BJ (cell line): ENCODE measurements at regions not wholly inside any gene's neighbourhood (a gene's known extent, or its start where the extent isn't known, plus 50 kb on each side); places are given as distances from the start of the nearest gene placed in this dataset.
A peak's percentile ranks its signal among the peaks of the same experiment; 100 is the strongest.
"Not testable (repeated sequence)": the region's sequence is repeated elsewhere in the genome, so short reads cannot be mapped to it uniquely, and the experiment has no call there.

Experiments used
- CTCF ChIA-PET: fragments of 350-600 bp; formaldehyde crosslinking; extraction: SDS; loops from one replicate; lab custom pipeline; 2021; ENCODE audit warnings: antibody characterized with exemption, inconsistent platforms; lab: Yijun Ruan, JAX
- POLR2A ChIA-PET: fragments of 300-600 bp; sonication (Branson Sonifier 250); formaldehyde crosslinking; extraction: SDS; loops from one replicate; lab custom pipeline; 2021; ENCODE audit warnings: antibody characterized with exemption; lab: Charles Lee
- DNase-seq: peaks from one replicate; pipeline ENCODE4 v3.0.0-alpha.2; 2011; ENCODE audit warnings: low read depth
- H3K27me3 ChIP-seq: 2 replicates; pipeline ENCODE4 v1.6.0; 2011; ENCODE audit warnings: low read length; ENCODE audit not compliant: control insufficient read depth, insufficient read depth
- H3K36me3 ChIP-seq: 2 replicates; pipeline ENCODE4 v1.5.1; 2011; ENCODE audit warnings: low read length; ENCODE audit not compliant: control insufficient read depth, insufficient read depth
- H3K4me3 ChIP-seq: 2 replicates; pipeline ENCODE4 v1.5.1; 2011; ENCODE audit warnings: low read depth, mild to moderate bottlenecking, control low read depth, low read length
- TF ChIP-seq, protein P1 (sequence below): IDR thresholded peaks from 2 replicates; pipeline ENCODE4 v1.5.1; 2011; ENCODE audit warnings: low read depth, mild to moderate bottlenecking, control low read depth, inconsistent platforms, low read length, moderate library complexity; ENCODE audit not compliant: insufficient read depth

- Histone ChIP-seq H3K27me3 (peaks cover 2% of the 10 kb centered on the region; the same call in 1 of the 2 replicates), H3K4me3 (no peak overlapping the region), H3K36me3 (no peaks in the 10 kb centered on the region)
- ChIA-PET POLR2A (no interaction called here), CTCF (interaction anchor here (0.6 to 7.4 kb wide), 25 partner anchors 8 to 911 kb away, joined by 3 to 61 read pairs (median 3); no protein-coding TSS in a partner anchor)
- DNase-seq, result no peak
- TF ChIP-seq, protein P1, sequence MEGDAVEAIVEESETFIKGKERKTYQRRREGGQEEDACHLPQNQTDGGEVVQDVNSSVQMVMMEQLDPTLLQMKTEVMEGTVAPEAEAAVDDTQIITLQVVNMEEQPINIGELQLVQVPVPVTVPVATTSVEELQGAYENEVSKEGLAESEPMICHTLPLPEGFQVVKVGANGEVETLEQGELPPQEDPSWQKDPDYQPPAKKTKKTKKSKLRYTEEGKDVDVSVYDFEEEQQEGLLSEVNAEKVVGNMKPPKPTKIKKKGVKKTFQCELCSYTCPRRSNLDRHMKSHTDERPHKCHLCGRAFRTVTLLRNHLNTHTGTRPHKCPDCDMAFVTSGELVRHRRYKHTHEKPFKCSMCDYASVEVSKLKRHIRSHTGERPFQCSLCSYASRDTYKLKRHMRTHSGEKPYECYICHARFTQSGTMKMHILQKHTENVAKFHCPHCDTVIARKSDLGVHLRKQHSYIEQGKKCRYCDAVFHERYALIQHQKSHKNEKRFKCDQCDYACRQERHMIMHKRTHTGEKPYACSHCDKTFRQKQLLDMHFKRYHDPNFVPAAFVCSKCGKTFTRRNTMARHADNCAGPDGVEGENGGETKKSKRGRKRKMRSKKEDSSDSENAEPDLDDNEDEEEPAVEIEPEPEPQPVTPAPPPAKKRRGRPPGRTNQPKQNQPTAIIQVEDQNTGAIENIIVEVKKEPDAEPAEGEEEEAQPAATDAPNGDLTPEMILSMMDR, result no peak
Measured at GRCh38 chr5:15106530-15107283, 235.1 kb upstream of the ANKH start.

GRCh38 chr5:15105799-15106393 lies 234.3 kb upstream of the ANKH start:
- peaks cover 2% of the 10 kb centered on the region; the same call in 1 of the 2 replicates for H3K27me3 ChIP-seq
- CTCF ChIA-PET, result interaction anchor here (0.6 to 7.4 kb wide), 26 partner anchors 9 to 904 kb away, joined by 3 to 61 read pairs (median 3); no protein-coding TSS in a partner anchor
- no peak overlapping the region for H3K4me3 ChIP-seq
- POLR2A ChIA-PET, result no interaction called here
- H3K36me3 ChIP-seq, result no peaks in the 10 kb centered on the region
- TF ChIP-seq, protein P1, result peak; percentile 86
- no peak for DNase-seq

GRCh38 chr5:15103864-15104263 lies 232.3 kb upstream of the ANKH start:
- peaks cover 2% of the 10 kb centered on the region; the same call in 1 of the 2 replicates for H3K27me3 ChIP-seq
- H3K36me3 ChIP-seq, result no peaks in the 10 kb centered on the region
- POLR2A ChIA-PET, result no interaction called here
- H3K4me3 ChIP-seq, result no peak overlapping the region
- no peak for DNase-seq
- TF ChIP-seq, protein P1, result no peak
- CTCF ChIA-PET, result interaction anchor here (0.5 to 7.4 kb wide), 2 partner anchors 88 to 891 kb away, joined by 3 to 61 read pairs; no protein-coding TSS in a partner anchor

- no peak for DNase-seq
- POLR2A ChIA-PET, result no interaction called here
- Histone ChIP-seq H3K36me3 (no peaks in the 10 kb centered on the region), H3K4me3 (no peak overlapping the region), H3K27me3 (peaks cover 2% of the 10 kb centered on the region; the same call in 1 of the 2 replicates)
- TF ChIP-seq, protein P1, result no peak
- CTCF ChIA-PET, result interaction anchor here (0.5 to 7.4 kb wide), 3 partner anchors 89 to 902 kb away, joined by 3 to 61 read pairs (median 3); no protein-coding TSS in a partner anchor
Measured at GRCh38 chr5:15103130-15103529, 231.6 kb upstream of the ANKH start.

GRCh38 chr5:15097552-15097951 lies 226.0 kb upstream of the ANKH start:
- TF ChIP-seq, protein P1, result no peak
- ChIA-PET CTCF (interaction anchor here (0.7 kb wide), 1 partner anchor 8 kb away, joined by 3 read pairs; no protein-coding TSS in a partner anchor), POLR2A (no interaction called here)
- DNase-seq, result no peak
- no peak overlapping the region for H3K4me3 ChIP-seq
- no peaks in the 10 kb centered on the region for H3K36me3 ChIP-seq
- H3K27me3 ChIP-seq, result no peaks in the 10 kb centered on the region

DNA sequence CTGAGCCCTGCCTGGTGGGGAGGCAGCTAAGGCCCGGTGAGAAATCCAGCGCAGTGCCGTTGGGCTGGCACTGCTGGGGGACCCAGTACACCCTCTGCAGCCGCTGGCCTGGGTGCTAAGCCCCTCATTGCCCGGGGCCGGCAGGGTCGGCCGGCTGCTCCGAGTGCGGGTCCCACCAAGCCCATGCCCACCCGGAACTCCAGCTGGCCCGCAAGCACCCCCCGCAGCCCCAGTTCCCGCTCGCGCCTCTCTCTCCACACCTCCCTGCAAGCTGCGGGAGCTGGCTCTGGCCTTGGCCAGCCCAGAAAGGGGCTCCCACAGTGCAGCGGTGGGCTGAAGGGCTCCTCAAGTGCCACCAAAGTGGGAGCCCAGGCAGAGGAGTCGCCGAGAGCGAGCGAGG lies 225.1 kb upstream of the ANKH start:
- H3K36me3 ChIP-seq, H3K27me3 ChIP-seq, DNase-seq, POLR2A ChIA-PET, H3K4me3 ChIP-seq: not testable (repeated sequence)
- CTCF ChIA-PET, result interaction anchor here (0.5 kb wide), 1 partner anchor 1849 kb away, joined by 3 read pairs; no protein-coding TSS in a partner anchor
